ENCODE measurements at regions not wholly inside any gene's neighbourhood (a gene's known extent, or its start where the extent isn't known, plus 50 kb on each side); places are given as distances from the start of the nearest gene placed in this dataset.

- Histone ChIP-seq H3K27ac (ENCODE audit: low read depth, low read length) (no peak overlapping the region), H3K36me3 (ENCODE audit: control insufficient read depth in 2 of 3, insufficient read depth in 3 of 3, low read length in 3 of 3) (no peaks in the 10 kb centered on the region), H3K4me3 (ENCODE audit: low read length) (no peak overlapping the region), H3K27me3 (ENCODE audit: control insufficient read depth in 2 of 2, insufficient read depth in 2 of 2, low read length in 2 of 2) (no peaks in the 10 kb centered on the region), H3K4me1 (ENCODE audit: control insufficient read depth in 2 of 2, insufficient read depth in 2 of 2, low read length in 2 of 2) (no peaks in the 10 kb centered on the region), H3K9me3 (ENCODE audit: control insufficient read depth in 2 of 3, low read length in 3 of 3) (no peaks in the 10 kb centered on the region)
- POLR2A ChIA-PET = no interaction called here
- intact Hi-C loops (cut with micrococcal nuclease) = no loop called here
- Mint-ChIP-seq H3K9me3 (peaks cover 1 to 15% (median 4%) of the 10 kb centered on the region in 11 donors), H3K4me1 (no peaks in the 10 kb centered on the region), H3K27ac (no peak overlapping the region), H3K4me3 (no peak overlapping the region), H3K27me3 (no peaks in the 10 kb centered on the region), H3K36me3 (no peaks in the 10 kb centered on the region)
- ATAC-seq = no peak
- DNase-seq = no peak
- CTCF ChIA-PET = no interaction called here
Measured at GRCh38 chr2:56784046-56784445, 600.3 kb downstream of the CCDC85A start.

GRCh38 chr2:56801214-56801613 lies 617.4 kb downstream of the CCDC85A start:
- Histone ChIP-seq H3K36me3 (ENCODE audit: control insufficient read depth in 2 of 3, insufficient read depth in 3 of 3, low read length in 3 of 3) (no peaks in the 10 kb centered on the region), H3K4me3 (ENCODE audit: low read length) (no peak overlapping the region), H3K9me3 (ENCODE audit: control insufficient read depth in 2 of 3, low read length in 3 of 3) (no peaks in the 10 kb centered on the region), H3K27ac (ENCODE audit: low read depth, low read length) (no peak overlapping the region), H3K4me1 (ENCODE audit: control insufficient read depth in 2 of 2, insufficient read depth in 2 of 2, low read length in 2 of 2) (no peaks in the 10 kb centered on the region), H3K27me3 (ENCODE audit: control insufficient read depth in 2 of 2, insufficient read depth in 2 of 2, low read length in 2 of 2) (no peaks in the 10 kb centered on the region)
- no peaks in the 10 kb centered on the region for H3K27me3 Mint-ChIP-seq
- ATAC-seq (no peak), DNase-seq (no peak)
- CTCF ChIA-PET = no interaction called here
- H3K9me3 Mint-ChIP-seq = peaks cover 0 to 24% (median 5%) of the 10 kb centered on the region in 11 donors
- H3K36me3 Mint-ChIP-seq = no peaks in the 10 kb centered on the region
- POLR2A ChIA-PET = no interaction called here
- no peaks in the 10 kb centered on the region for H3K4me1 Mint-ChIP-seq
- intact Hi-C loops (cut with micrococcal nuclease) = no loop called here
- H3K4me3 Mint-ChIP-seq = no peak overlapping the region
- H3K27ac Mint-ChIP-seq = no peak overlapping the region

DNA sequence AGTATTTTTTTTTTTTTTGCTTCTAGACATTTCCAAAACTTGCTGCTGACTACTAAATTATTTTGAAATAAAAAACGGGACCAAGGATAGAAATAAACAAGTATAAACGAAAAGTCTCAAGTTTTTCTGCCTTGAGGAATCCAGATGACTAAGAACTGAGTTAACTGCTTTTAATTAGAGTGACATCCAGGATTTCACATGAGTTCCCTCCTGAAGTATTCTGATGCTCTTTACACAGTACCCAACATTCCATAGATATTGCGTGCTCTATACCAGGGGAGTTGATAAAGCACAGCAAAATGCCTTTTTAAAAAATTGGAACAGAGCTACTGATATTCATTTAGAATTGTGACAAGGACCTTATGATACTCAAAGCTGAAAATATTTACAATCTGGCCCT lies 618.0 kb downstream of the CCDC85A start:
- DNase-seq (no peak), ATAC-seq (no peak)
- Histone ChIP-seq H3K4me3 (ENCODE audit: low read length) (no peak overlapping the region), H3K27me3 (ENCODE audit: control insufficient read depth in 2 of 2, insufficient read depth in 2 of 2, low read length in 2 of 2) (no peaks in the 10 kb centered on the region), H3K9me3 (ENCODE audit: control insufficient read depth in 2 of 3, low read length in 3 of 3) (no peaks in the 10 kb centered on the region), H3K27ac (ENCODE audit: low read depth, low read length) (no peak overlapping the region), H3K36me3 (ENCODE audit: control insufficient read depth in 2 of 3, insufficient read depth in 3 of 3, low read length in 3 of 3) (no peaks in the 10 kb centered on the region), H3K4me1 (ENCODE audit: control insufficient read depth in 2 of 2, insufficient read depth in 2 of 2, low read length in 2 of 2) (no peaks in the 10 kb centered on the region)
- Mint-ChIP-seq H3K4me3 (no peak overlapping the region), H3K9me3 (peaks cover 0 to 24% (median 5%) of the 10 kb centered on the region in 11 donors), H3K27me3 (no peaks in the 10 kb centered on the region), H3K36me3 (no peaks in the 10 kb centered on the region), H3K4me1 (no peaks in the 10 kb centered on the region), H3K27ac (no peak overlapping the region)
- ChIA-PET POLR2A (no interaction called here), CTCF (no interaction called here)
- intact Hi-C loops (cut with micrococcal nuclease) = no loop called here

DNA sequence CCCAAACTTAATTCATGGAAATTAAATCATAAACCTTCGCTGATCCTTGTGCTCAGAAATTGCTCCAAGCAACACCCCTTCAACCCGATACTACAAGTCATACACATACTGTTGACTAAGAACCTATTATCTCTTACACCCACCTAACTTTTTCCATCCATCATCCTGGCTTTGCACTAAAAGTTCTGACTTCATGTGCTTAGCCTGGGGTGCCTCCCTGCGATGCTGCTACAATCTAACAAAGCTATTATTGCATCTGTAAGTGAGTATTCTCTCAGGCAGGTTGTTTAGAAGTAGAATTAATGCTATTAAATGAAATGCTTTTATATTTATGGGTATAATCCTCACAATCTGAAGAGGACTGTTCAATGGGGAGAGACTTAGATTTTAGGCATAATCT lies 619.8 kb downstream of the CCDC85A start:
- Mint-ChIP-seq H3K4me1 (no peaks in the 10 kb centered on the region), H3K9me3 (peaks cover 0 to 24% (median 4%) of the 10 kb centered on the region in 11 donors), H3K4me3 (no peak overlapping the region), H3K27ac (no peak overlapping the region), H3K36me3 (no peaks in the 10 kb centered on the region), H3K27me3 (no peaks in the 10 kb centered on the region)
- POLR2A ChIA-PET = no interaction called here
- no peak for DNase-seq
- no peak overlapping the region for H3K27ac ChIP-seq (ENCODE audit: low read depth, low read length)
- no peaks in the 10 kb centered on the region for H3K4me1 ChIP-seq (ENCODE audit: control insufficient read depth in 2 of 2, insufficient read depth in 2 of 2, low read length in 2 of 2)
- CTCF ChIA-PET = no interaction called here
- no peak overlapping the region for H3K4me3 ChIP-seq (ENCODE audit: low read length)
- H3K27me3 ChIP-seq (ENCODE audit: control insufficient read depth in 2 of 2, insufficient read depth in 2 of 2, low read length in 2 of 2) = no peaks in the 10 kb centered on the region
- H3K9me3 ChIP-seq (ENCODE audit: control insufficient read depth in 2 of 3, low read length in 3 of 3) = no peaks in the 10 kb centered on the region
- ATAC-seq = no peak
- no peaks in the 10 kb centered on the region for H3K36me3 ChIP-seq (ENCODE audit: control insufficient read depth in 2 of 3, insufficient read depth in 3 of 3, low read length in 3 of 3)
- intact Hi-C loops (cut with micrococcal nuclease) = no loop called here

DNA sequence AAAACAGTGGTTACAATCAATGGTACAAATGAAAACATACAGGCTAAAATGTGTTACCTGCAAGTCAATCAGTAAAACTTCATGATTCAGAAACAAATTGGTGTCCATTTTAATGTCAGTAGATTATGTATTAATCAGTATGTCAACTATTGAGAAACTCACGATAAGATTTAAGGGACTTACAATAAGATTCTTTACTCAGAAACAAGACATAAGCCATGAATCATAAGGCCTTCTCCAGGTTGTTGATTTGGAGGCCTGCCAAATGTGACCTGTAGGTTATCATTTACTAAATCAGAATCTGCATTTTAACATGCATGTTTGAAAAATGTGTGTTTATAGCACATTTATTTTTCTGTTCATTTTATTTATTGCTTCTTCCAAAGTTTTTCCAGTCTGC lies 623.1 kb downstream of the CCDC85A start:
- Histone ChIP-seq H3K27ac (ENCODE audit: low read depth, low read length) (no peak overlapping the region), H3K4me3 (ENCODE audit: low read length) (no peak overlapping the region), H3K36me3 (ENCODE audit: control insufficient read depth in 2 of 3, insufficient read depth in 3 of 3, low read length in 3 of 3) (no peaks in the 10 kb centered on the region), H3K9me3 (ENCODE audit: control insufficient read depth in 2 of 3, low read length in 3 of 3) (no peaks in the 10 kb centered on the region), H3K27me3 (ENCODE audit: control insufficient read depth in 2 of 2, insufficient read depth in 2 of 2, low read length in 2 of 2) (no peaks in the 10 kb centered on the region), H3K4me1 (ENCODE audit: control insufficient read depth in 2 of 2, insufficient read depth in 2 of 2, low read length in 2 of 2) (no peaks in the 10 kb centered on the region)
- ATAC-seq (no peak), DNase-seq (no peak)
- ChIA-PET CTCF (no interaction called here), POLR2A (no interaction called here)
- intact Hi-C loops (cut with micrococcal nuclease) = no loop called here
- H3K4me1 Mint-ChIP-seq = no peaks in the 10 kb centered on the region
- H3K9me3 Mint-ChIP-seq = peaks cover 0 to 20% (median 4%) of the 10 kb centered on the region in 11 donors
- H3K27ac Mint-ChIP-seq = no peak overlapping the region
- H3K27me3 Mint-ChIP-seq = no peaks in the 10 kb centered on the region
- no peaks in the 10 kb centered on the region for H3K36me3 Mint-ChIP-seq
- H3K4me3 Mint-ChIP-seq = no peak overlapping the region

- Mint-ChIP-seq H3K27me3 (no peaks in the 10 kb centered on the region), H3K9me3 (peaks cover 0 to 23% (median 4%) of the 10 kb centered on the region in 11 donors), H3K27ac (no peak overlapping the region), H3K4me1 (no peaks in the 10 kb centered on the region), H3K36me3 (no peaks in the 10 kb centered on the region), H3K4me3 (no peak overlapping the region)
- ChIA-PET POLR2A (no interaction called here), CTCF (no interaction called here)
- H3K9me3 ChIP-seq (ENCODE audit: control insufficient read depth in 2 of 3, low read length in 3 of 3) = no peaks in the 10 kb centered on the region
- H3K4me3 ChIP-seq (ENCODE audit: low read length) = no peak overlapping the region
- DNase-seq (no peak), ATAC-seq (no peak)
- no peaks in the 10 kb centered on the region for H3K4me1 ChIP-seq (ENCODE audit: control insufficient read depth in 2 of 2, insufficient read depth in 2 of 2, low read length in 2 of 2)
- no peaks in the 10 kb centered on the region for H3K36me3 ChIP-seq (ENCODE audit: control insufficient read depth in 2 of 3, insufficient read depth in 3 of 3, low read length in 3 of 3)
- no peaks in the 10 kb centered on the region for H3K27me3 ChIP-seq (ENCODE audit: control insufficient read depth in 2 of 2, insufficient read depth in 2 of 2, low read length in 2 of 2)
- no peak overlapping the region for H3K27ac ChIP-seq (ENCODE audit: low read depth, low read length)
- intact Hi-C loops (cut with micrococcal nuclease) = no loop called here
Measured at GRCh38 chr2:56807861-56808260, 624.1 kb downstream of the CCDC85A start.

DNA sequence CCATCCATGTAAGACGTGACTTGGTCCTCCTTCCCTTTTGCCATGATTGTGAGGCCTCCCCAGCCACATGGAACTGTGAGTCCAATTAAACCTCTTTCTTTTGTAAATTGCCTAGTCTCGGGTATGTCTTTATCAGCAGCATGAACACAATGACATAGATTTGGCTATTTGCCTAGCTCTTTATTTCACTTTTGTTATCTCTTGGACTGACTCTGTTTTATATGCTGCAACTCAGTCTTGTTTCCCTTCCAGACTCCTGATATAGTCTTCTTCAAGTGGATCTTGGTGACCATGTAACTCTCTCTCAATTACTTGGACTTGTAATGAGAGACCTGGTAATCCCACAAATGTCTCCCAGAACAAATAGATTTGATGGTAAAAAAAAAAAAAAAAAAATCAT lies 627.6 kb downstream of the CCDC85A start:
- intact Hi-C loops (cut with micrococcal nuclease) = no loop called here
- no peaks in the 10 kb centered on the region for H3K27me3 Mint-ChIP-seq
- Histone ChIP-seq H3K9me3 (ENCODE audit: control insufficient read depth in 2 of 3, low read length in 3 of 3) (no peaks in the 10 kb centered on the region), H3K4me1 (ENCODE audit: control insufficient read depth in 2 of 2, insufficient read depth in 2 of 2, low read length in 2 of 2) (no peaks in the 10 kb centered on the region), H3K27me3 (ENCODE audit: control insufficient read depth in 2 of 2, insufficient read depth in 2 of 2, low read length in 2 of 2) (no peaks in the 10 kb centered on the region), H3K36me3 (ENCODE audit: control insufficient read depth in 2 of 3, insufficient read depth in 3 of 3, low read length in 3 of 3) (no peaks in the 10 kb centered on the region), H3K27ac (ENCODE audit: low read depth, low read length) (no peak overlapping the region), H3K4me3 (ENCODE audit: low read length) (no peak overlapping the region)
- H3K27ac Mint-ChIP-seq = no peak overlapping the region
- H3K9me3 Mint-ChIP-seq = peaks cover 0 to 17% (median 4%) of the 10 kb centered on the region in 11 donors
- H3K4me1 Mint-ChIP-seq = no peaks in the 10 kb centered on the region
- ChIA-PET CTCF (no interaction called here), POLR2A (no interaction called here)
- H3K36me3 Mint-ChIP-seq = no peaks in the 10 kb centered on the region
- DNase-seq = no peak
- no peak overlapping the region for H3K4me3 Mint-ChIP-seq
- no peak for ATAC-seq

Measured in naive thymus-derived CD4-positive, alpha-beta T cell (primary cell).